Caco-2 (cell line): ENCODE measurements at regions not wholly inside any gene's neighbourhood (a gene's known extent, or its start where the extent isn't known, plus 50 kb on each side); places are given as distances from the start of the nearest gene placed in this dataset.

Experiments
- BruUV-seq: library from RNA; stranded (reverse); fragments of 400-500 nt; replicated peaks from 2 replicates; lab custom pipeline; 2021; lab: Mats Ljungman, UMichigan
- CTCF ChIA-PET: fragments of 300-600 bp; sonication (Branson Sonifier 250); formaldehyde crosslinking; loops from one replicate; lab custom pipeline; 2022; ENCODE audit warnings: antibody characterized with exemption; lab: Charles Lee
- POLR2A ChIA-PET: fragments of 300-600 bp; sonication (Branson Sonifier 250); formaldehyde crosslinking; loops from one replicate; lab custom pipeline; 2022; ENCODE audit warnings: antibody characterized with exemption; lab: Charles Lee
- DNase-seq, 2 experiments: peaks; one replicate each; pipeline versions ENCODE4 v3.0.0 to v3.0.0-alpha.2; 2020 to 2022
- H3K27me3 ChIP-seq: replicated peaks from 2 replicates; pipeline ENCODE4 v1.6.0; 2011; ENCODE audit warnings: low read length; ENCODE audit not compliant: control insufficient read depth, insufficient read depth
- H3K36me3 ChIP-seq: 2 replicates; pipeline ENCODE4 v1.5.1; 2011; ENCODE audit warnings: low read length; ENCODE audit not compliant: control insufficient read depth, insufficient read depth
- H3K4me1 ChIP-seq: fragments of 250-450 bp; sonication (Bioruptor Pico); 2 replicates; pipeline ENCODE4 v1.5.1; 2020; ENCODE audit warnings: mild to moderate bottlenecking
- H3K4me3 ChIP-seq: 2 replicates; pipeline ENCODE4 v1.5.1; 2011; ENCODE audit warnings: low read depth, mild to moderate bottlenecking, control low read depth, low read length
- H3K9me3 ChIP-seq: fragments of 250-450 bp; sonication (Bioruptor Pico); 2 replicates; pipeline ENCODE4 v1.5.1; 2020; ENCODE audit warnings: mild to moderate bottlenecking, moderate library complexity
- H3K27ac Mint-ChIP-seq: one replicate; pipeline ENCODE4 v1.8.0; 2022; ENCODE audit warnings: mixed read lengths; ENCODE audit not compliant: unreplicated experiment
- H3K27me3 Mint-ChIP-seq: one replicate; pipeline ENCODE4 v1.8.0; 2022; ENCODE audit warnings: mixed read lengths; ENCODE audit not compliant: insufficient read depth, unreplicated experiment
- H3K36me3 Mint-ChIP-seq: one replicate; pipeline ENCODE4 v1.8.0; 2022; ENCODE audit warnings: mild to moderate bottlenecking, mixed read lengths; ENCODE audit not compliant: insufficient read depth, unreplicated experiment
- H3K4me1 Mint-ChIP-seq: one replicate; pipeline ENCODE4 v1.8.0; 2022; ENCODE audit warnings: low read depth, mixed read lengths; ENCODE audit not compliant: unreplicated experiment
- H3K4me3 Mint-ChIP-seq: one replicate; pipeline ENCODE4 v1.8.0; 2022; ENCODE audit warnings: mild to moderate bottlenecking, moderate library complexity, mixed read lengths; ENCODE audit not compliant: unreplicated experiment
- H3K9me3 Mint-ChIP-seq: one replicate; pipeline ENCODE4 v1.8.0; 2022; ENCODE audit warnings: mixed read lengths; ENCODE audit not compliant: unreplicated experiment
- intact Hi-C: fragments of 100-400 bp; cut with micrococcal nuclease; formaldehyde crosslinking; loops from one replicate; pipeline ENCODE4 v1.10.0; 2022; ENCODE audit not compliant: unreplicated experiment
- TF ChIP-seq, protein P1 (sequence below), 2 experiments: fragments of 200-600 bp in 1 of 2; IDR thresholded peaks; 1 replicate in 1 of 2; 2 replicates in 1 of 2; pipeline versions ENCODE4 v1.5.1 to v1.8.0; 2011 to 2022; ENCODE audit warnings: antibody characterized with exemption in 1 of 2, control low read depth in 1 of 2, inconsistent platforms in 1 of 2, low read depth in 1 of 2, low read length in 1 of 2, mild to moderate bottlenecking in 1 of 2, moderate library complexity in 1 of 2; ENCODE audit not compliant: insufficient read depth in 1 of 2, severe bottlenecking in 1 of 2, unreplicated experiment in 1 of 2

DNA sequence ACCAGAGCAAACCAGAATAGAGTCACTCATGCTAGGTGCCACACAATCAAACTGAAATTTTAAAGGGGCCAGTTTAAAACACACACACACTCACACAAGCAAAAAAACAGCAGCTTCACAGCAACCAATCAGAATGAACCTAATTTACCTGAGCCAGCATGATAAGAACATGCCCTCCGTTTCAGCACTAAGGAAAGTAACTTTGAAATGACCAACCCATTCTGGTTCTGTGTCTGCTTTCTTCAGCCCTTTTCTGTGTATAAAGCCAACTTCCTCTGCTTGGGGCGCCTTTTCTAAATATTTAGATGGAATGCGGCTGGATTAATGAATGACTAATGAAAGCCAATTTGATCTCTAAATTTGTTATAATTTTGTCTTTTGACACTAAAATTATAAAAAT, 629.1 kb downstream of the ZEB2 start:
- Mint-ChIP-seq H3K9me3 (no peaks in the 10 kb centered on the region), H3K27me3 (peaks cover 10% of the 10 kb centered on the region), H3K4me1 (no peaks in the 10 kb centered on the region), H3K36me3 (no peaks in the 10 kb centered on the region), H3K27ac (no peak overlapping the region), H3K4me3 (no peak overlapping the region)
- H3K27me3 ChIP-seq, result no peaks in the 10 kb centered on the region; the same call in none of the 2 replicates
- TF ChIP-seq, protein P1, sequence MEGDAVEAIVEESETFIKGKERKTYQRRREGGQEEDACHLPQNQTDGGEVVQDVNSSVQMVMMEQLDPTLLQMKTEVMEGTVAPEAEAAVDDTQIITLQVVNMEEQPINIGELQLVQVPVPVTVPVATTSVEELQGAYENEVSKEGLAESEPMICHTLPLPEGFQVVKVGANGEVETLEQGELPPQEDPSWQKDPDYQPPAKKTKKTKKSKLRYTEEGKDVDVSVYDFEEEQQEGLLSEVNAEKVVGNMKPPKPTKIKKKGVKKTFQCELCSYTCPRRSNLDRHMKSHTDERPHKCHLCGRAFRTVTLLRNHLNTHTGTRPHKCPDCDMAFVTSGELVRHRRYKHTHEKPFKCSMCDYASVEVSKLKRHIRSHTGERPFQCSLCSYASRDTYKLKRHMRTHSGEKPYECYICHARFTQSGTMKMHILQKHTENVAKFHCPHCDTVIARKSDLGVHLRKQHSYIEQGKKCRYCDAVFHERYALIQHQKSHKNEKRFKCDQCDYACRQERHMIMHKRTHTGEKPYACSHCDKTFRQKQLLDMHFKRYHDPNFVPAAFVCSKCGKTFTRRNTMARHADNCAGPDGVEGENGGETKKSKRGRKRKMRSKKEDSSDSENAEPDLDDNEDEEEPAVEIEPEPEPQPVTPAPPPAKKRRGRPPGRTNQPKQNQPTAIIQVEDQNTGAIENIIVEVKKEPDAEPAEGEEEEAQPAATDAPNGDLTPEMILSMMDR (IDR thresholded peaks at IDR 0.05; ENCODE audit: insufficient read depth in 1 of 2, low read depth in 1 of 2, low read length in 1 of 2, severe bottlenecking in 1 of 2, unreplicated experiment in 1 of 2), result no peak
- no peak for DNase-seq
- ChIA-PET CTCF (no interaction called here), POLR2A (no interaction called here)
- no TSS peak for BruUV-seq
- no peaks in the 10 kb centered on the region for H3K4me1 ChIP-seq
- intact Hi-C loops, result no loop called here
- H3K9me3 ChIP-seq, result no peaks in the 10 kb centered on the region
- no peaks in the 10 kb centered on the region for H3K36me3 ChIP-seq
- no peak overlapping the region for H3K4me3 ChIP-seq

DNA sequence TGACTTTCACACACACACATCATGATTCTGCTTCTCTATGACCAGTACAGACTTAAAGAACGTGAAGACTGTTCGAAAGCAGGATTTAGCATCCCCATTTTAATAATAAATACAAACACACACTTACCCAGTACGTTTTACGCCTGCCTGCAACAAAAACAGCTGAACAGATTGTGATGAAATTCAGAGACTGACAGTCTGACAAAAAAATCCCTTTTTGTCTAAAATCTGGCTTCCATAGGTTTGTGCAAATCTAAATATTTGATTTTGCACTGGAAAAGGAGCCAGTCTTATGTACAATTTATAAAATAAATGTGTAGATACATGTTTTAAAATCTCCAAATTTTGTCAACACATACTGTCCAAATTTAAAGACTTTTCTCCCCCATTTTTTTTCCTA, 630.7 kb downstream of the ZEB2 start:
- Mint-ChIP-seq H3K4me1 (no peaks in the 10 kb centered on the region), H3K27me3 (peaks cover 7% of the 10 kb centered on the region), H3K9me3 (no peaks in the 10 kb centered on the region), H3K4me3 (no peak overlapping the region), H3K27ac (no peak overlapping the region), H3K36me3 (no peaks in the 10 kb centered on the region)
- POLR2A ChIA-PET, result no interaction called here
- intact Hi-C loops, result no loop called here
- no peaks in the 10 kb centered on the region for H3K36me3 ChIP-seq
- BruUV-seq, result no TSS peak
- CTCF ChIA-PET, result no interaction called here
- no peak overlapping the region for H3K4me3 ChIP-seq
- H3K27me3 ChIP-seq, result no peaks in the 10 kb centered on the region; the same call in none of the 2 replicates
- no peaks in the 10 kb centered on the region for H3K9me3 ChIP-seq
- TF ChIP-seq, protein P1 (IDR thresholded peaks at IDR 0.05; ENCODE audit: insufficient read depth in 1 of 2, low read depth in 1 of 2, low read length in 1 of 2, severe bottlenecking in 1 of 2, unreplicated experiment in 1 of 2), result no peak
- H3K4me1 ChIP-seq, result no peaks in the 10 kb centered on the region
- no peak for DNase-seq

DNA sequence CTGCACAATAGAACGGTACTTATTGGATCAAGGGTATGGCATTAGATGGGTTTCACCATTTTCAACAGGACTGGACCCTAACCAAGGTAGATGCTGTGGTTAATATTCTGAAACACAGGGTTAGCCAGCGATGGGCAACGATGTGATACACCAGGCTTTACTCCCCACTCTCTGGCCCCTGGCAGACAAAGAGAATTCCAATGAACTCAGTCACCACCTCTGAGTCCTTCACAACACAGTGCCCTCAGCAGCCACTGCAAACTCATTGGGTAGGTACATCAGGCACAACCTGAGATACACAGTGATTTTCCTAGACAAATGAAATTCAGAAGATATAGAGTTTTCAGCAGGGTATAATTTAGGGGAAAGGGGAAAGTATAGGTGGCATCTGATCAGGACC, 634.5 kb downstream of the ZEB2 start:
- Histone ChIP-seq H3K4me3 (no peak overlapping the region), H3K4me1 (no peaks in the 10 kb centered on the region), H3K9me3 (no peaks in the 10 kb centered on the region), H3K36me3 (no peaks in the 10 kb centered on the region), H3K27me3 (no peaks in the 10 kb centered on the region; the same call in none of the 2 replicates)
- ChIA-PET CTCF (no interaction called here), POLR2A (no interaction called here)
- Mint-ChIP-seq H3K27me3 (peaks cover 5% of the 10 kb centered on the region), H3K4me1 (no peaks in the 10 kb centered on the region), H3K27ac (no peak overlapping the region), H3K4me3 (no peak overlapping the region), H3K36me3 (no peaks in the 10 kb centered on the region), H3K9me3 (no peaks in the 10 kb centered on the region)
- DNase-seq, result no peak
- no TSS peak for BruUV-seq
- intact Hi-C loops, result no loop called here
- TF ChIP-seq, protein P1 (IDR thresholded peaks at IDR 0.05; ENCODE audit: insufficient read depth in 1 of 2, low read depth in 1 of 2, low read length in 1 of 2, severe bottlenecking in 1 of 2, unreplicated experiment in 1 of 2), result no peak
